GM20431 (cell line): ENCODE measurements at regions not wholly inside any gene's neighbourhood (a gene's known extent, or its start where the extent isn't known, plus 50 kb on each side); places are given as distances from the start of the nearest gene placed in this dataset.
"Not testable (repeated sequence)": the region's sequence is repeated elsewhere in the genome, so short reads cannot be mapped to it uniquely, and the experiment has no call there.

Source experiments
- in situ Hi-C: fragments of 300-500 bp; cut with MseI, MboI; formaldehyde crosslinking; loops from one replicate; pipeline ENCODE4 v1.15.0; 2020; ENCODE audit warnings: low sequenced_read_pairs; ENCODE audit not compliant: unreplicated experiment

- in situ Hi-C loops = no loop called here
Observed at GRCh38 chr3:103976931-103977339, 1389.8 kb upstream of the ALCAM start.

DNA sequence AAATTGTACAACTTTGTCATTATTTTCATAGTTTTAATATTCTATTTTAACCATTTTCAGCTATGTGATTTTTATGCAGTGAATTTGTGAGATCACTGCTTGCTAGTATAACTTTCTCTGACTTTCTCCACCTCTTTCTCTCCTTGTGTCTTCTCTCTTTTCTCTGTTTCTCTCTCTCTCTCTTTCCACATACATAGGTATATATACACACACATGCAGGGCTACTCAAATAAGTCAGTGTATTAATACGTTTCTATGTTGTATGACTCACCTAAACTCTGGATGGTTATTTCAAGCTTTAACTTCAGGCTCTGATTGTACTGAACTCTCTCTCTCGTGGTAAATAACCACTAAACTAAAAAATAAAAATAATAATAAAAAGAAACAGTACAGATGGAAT is 1389.3 kb upstream of the ALCAM start:
- in situ Hi-C loops = no loop called here

DNA sequence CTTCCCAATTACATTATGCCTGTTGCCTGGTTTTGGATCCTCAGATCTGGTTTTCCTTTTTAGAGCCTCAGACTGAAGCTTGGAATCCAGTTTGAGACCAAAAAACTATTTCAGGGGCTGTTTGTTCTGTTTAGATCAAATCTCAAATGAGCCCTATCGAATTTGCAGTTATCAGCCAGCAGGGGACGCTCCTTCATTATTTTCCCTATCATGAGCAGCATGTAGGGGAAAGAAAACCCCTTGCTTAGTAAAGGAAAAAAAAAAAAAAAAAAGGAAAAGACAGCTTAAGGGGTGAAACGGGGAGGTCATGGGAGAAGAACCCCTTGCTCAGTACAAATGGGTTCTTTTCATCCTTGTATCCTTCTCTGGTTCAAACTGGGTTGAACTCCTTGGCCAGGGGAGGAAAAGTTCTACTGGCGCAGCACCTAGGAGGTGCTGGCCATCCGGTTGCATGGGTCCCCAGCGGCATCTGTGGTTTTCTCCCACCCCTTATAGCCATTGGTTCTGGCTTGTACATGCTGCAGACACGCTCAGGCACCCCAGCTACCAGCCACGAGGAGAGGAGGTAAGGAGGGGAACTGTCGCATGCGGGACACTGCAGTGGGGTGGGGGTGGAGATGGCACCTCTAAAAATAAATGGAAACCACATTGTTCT is 1375.1 kb upstream of the ALCAM start:
- in situ Hi-C loops = no loop called here

GRCh38 chr3:103992469-103992868 is 1374.2 kb upstream of the ALCAM start:
- in situ Hi-C loops = no loop called here

DNA sequence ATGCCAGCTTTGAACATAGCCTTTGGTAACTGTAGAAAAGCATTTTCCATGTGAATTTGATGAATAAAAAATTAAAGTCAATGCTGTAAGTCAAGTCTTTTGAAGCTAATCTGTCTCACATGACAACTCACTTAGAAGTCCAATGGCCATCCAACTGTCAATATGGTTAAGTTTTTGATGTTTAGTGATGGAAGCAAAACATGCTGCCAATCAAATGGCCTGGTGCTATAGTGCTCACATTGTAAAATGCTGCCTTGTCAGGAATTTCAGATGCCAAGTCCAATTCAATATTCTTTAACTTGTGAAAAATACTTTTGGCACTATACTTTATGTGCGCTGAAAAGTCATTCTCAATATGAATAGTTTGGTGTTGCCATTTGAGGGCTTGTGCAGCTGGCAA is 1361.8 kb upstream of the ALCAM start:
- in situ Hi-C loops = no loop called here

DNA sequence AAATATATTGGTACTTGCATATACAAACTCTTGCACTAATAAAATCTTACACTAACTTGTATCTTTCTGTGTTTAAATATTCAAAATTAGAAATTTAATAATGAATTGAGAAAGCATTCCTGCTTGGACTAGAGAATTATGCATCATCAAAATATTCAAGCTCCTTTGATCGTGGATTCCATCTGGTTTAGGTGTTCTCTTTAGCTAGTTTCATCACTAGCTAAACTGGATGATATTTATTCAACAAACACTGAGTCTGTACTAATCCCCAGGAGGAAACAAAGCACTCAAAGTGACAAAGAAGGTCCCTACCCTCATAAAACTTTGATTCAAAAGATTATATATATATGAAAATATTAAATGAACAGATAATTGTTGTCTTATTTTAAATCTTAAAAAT is 1360.9 kb upstream of the ALCAM start:
- in situ Hi-C loops = no loop called here

- in situ Hi-C loops = no loop called here
Observed at GRCh38 chr3:104018541-104018940, 1348.2 kb upstream of the ALCAM start.

- in situ Hi-C loops = no loop called here
Observed at GRCh38 chr3:104031598-104031997, 1335.1 kb upstream of the ALCAM start.

DNA sequence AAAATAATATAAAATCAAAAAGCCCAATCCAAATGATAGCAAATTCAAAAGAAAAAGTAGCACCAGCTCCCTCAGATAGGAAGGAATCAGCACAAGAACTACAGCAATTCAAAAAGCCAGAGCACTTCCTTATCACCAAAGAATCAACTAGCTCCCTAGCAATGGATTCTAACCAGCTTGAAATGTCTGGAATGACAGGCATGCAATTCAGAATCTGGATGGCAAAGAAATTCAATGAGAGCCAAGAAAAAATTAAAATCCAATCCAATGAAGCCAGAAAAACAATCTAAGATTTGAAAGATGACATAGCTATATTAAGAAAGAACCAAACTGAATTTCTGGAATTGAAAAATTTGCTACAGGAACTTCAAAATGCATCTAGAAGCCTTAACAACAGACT is 1334.4 kb upstream of the ALCAM start:
- in situ Hi-C loops = no loop called here

GRCh38 chr3:104040896-104041295 is 1325.8 kb upstream of the ALCAM start:
- in situ Hi-C loops = no loop called here

GRCh38 chr3:104043001-104043543 is 1323.6 kb upstream of the ALCAM start:
- in situ Hi-C loops = not testable (repeated sequence)

- in situ Hi-C loops = no loop called here
Observed at GRCh38 chr3:104044002-104044401, 1322.7 kb upstream of the ALCAM start.

DNA sequence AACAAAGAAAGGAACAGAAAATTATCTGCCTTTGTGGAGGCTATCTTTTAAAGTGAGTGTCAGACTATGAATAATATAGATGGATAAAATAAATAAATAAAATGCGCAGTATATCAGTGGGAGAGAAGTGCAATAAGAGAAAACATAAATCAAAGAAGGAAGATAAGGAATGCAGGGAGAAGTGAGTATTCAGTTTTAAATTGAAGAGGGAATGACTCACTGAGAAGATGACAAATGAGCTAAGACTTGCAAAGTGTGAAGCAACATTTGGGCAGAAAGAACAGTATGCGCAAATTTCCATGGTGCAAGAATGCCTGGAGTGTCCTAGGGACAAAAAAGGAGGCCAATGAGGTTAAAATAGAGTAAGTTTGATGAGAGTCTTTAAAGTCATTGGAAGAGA is 1300.1 kb upstream of the ALCAM start:
- in situ Hi-C loops = no loop called here

- in situ Hi-C loops = no loop called here
Observed at GRCh38 chr3:104069114-104069513, 1297.6 kb upstream of the ALCAM start.

- in situ Hi-C loops = no loop called here
Observed at GRCh38 chr3:104070906-104071305, 1295.8 kb upstream of the ALCAM start.

GRCh38 chr3:104080088-104080626 is 1286.6 kb upstream of the ALCAM start:
- in situ Hi-C loops = no loop called here

DNA sequence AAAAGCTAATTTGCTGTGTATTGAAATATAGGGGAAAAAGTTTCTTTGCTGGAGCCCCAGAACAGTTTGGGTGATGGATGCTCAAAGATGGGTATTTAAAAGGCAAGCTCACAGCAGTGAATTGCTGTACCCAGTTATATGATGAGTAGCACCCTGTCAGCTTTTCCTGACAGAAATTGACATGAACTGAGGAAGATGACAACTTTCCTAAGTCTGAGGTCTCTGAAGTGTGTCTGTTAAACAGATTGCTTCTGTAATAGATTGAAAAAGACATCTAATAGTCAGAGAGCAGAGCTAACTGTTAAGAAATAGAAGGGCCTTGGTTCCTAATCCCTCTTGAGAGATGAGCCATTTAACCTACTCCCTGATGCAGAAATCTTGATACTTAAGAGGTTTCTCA is 1278.0 kb upstream of the ALCAM start:
- in situ Hi-C loops = no loop called here

GRCh38 chr3:104089987-104090386 is 1276.7 kb upstream of the ALCAM start:
- in situ Hi-C loops = not testable (repeated sequence)

GRCh38 chr3:104101736-104102135 is 1265.0 kb upstream of the ALCAM start:
- in situ Hi-C loops = no loop called here

GRCh38 chr3:104102386-104102785 is 1264.3 kb upstream of the ALCAM start:
- in situ Hi-C loops = no loop called here

- in situ Hi-C loops = no loop called here
Observed at GRCh38 chr3:104106276-104106675, 1260.4 kb upstream of the ALCAM start.

DNA sequence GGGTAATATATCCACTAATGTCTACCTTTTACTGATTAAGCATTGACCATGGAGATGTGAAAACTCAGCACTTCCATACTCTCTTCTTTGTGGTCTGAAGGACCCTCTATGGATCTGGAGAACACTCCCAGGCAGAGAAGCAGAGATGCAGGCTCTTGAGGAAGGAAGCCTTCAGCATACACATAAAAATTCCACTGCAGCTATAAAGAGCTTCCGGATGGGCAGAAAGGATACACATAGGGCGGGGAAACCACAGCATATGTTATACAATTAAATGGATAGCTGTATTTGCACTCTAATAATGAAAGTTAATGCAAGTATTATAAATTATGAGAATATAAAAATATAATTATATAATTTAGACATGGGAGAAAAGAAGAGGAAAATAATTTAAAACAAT is 1258.2 kb upstream of the ALCAM start:
- in situ Hi-C loops = no loop called here
